A673 (cell line): ENCODE measurements at regions not wholly inside any gene's neighbourhood (a gene's known extent, or its start where the extent isn't known, plus 50 kb on each side); places are given as distances from the start of the nearest gene placed in this dataset.

Source experiments
- BruUV-seq: library from RNA; stranded (reverse); fragments of 400-500 nt; replicated peaks from 2 replicates; lab custom pipeline; 2021; lab: Mats Ljungman, UMichigan
- CTCF ChIA-PET: fragments of 300-600 bp; sonication (Branson Sonifier 250); formaldehyde crosslinking; loops from one replicate; lab custom pipeline; 2022; ENCODE audit warnings: antibody characterized with exemption; lab: Charles Lee
- POLR2A ChIA-PET: fragments of 300-600 bp; sonication (Branson Sonifier 250); formaldehyde crosslinking; loops from one replicate; lab custom pipeline; 2022; ENCODE audit warnings: antibody characterized with exemption; ENCODE audit not compliant: low non-redundant PET; lab: Charles Lee
- DNase-seq: peaks from one replicate; pipeline ENCODE4 v3.0.0-alpha.2; 2015; ENCODE audit warnings: low spot score
- H3K27ac ChIP-seq: fragments of 200-600 bp; sonication (generic); 2 replicates; pipeline ENCODE4 v1.5.1; 2016; ENCODE audit warnings: mixed run types, low read depth, mild to moderate bottlenecking, mixed read lengths, antibody characterized with exemption, low read length; ENCODE audit not compliant: poor library complexity, severe bottlenecking
- H3K27me3 ChIP-seq: fragments of 200-600 bp; sonication (generic); replicated peaks from 2 replicates; pipeline ENCODE4 v1.6.1; 2017; ENCODE audit warnings: mixed run types, low read depth, mild to moderate bottlenecking, mixed read lengths, antibody characterized with exemption, low read length; ENCODE audit not compliant: insufficient read depth, poor library complexity
- H3K36me3 ChIP-seq: fragments of 200-600 bp; sonication (generic); 2 replicates; pipeline ENCODE4 v1.6.1; 2016; ENCODE audit warnings: mixed run types, mild to moderate bottlenecking, mixed read lengths, antibody characterized with exemption, low read length; ENCODE audit not compliant: insufficient read depth, poor library complexity, severe bottlenecking
- H3K4me1 ChIP-seq: fragments of 200-600 bp; sonication (generic); 2 replicates; pipeline ENCODE4 v1.6.1; 2017; ENCODE audit warnings: mixed run types, mild to moderate bottlenecking, mixed read lengths, antibody characterized with exemption, low read length; ENCODE audit not compliant: insufficient read depth, poor library complexity, severe bottlenecking
- H3K4me3 ChIP-seq: fragments of 200-600 bp; sonication (generic); 2 replicates; pipeline ENCODE4 v1.5.1; 2016; ENCODE audit warnings: low read depth, mixed run types, mild to moderate bottlenecking, mixed read lengths, low read length; ENCODE audit not compliant: poor library complexity, severe bottlenecking
- H3K9me3 ChIP-seq: fragments of 200-600 bp; sonication (generic); 2 replicates; pipeline ENCODE4 v1.6.1; 2016; ENCODE audit warnings: mixed run types, low read depth, mild to moderate bottlenecking, mixed read lengths, antibody characterized with exemption, low read length; ENCODE audit not compliant: poor library complexity, severe bottlenecking
- CTCF ChIP-seq: fragments of 300-800, 200-600 bp; sonication (generic); conservative IDR thresholded peaks from 2 replicates; pipeline ENCODE4 v1.5.1; 2017; ENCODE audit warnings: low read depth, mild to moderate bottlenecking, antibody characterized with exemption, low read length, moderate library complexity, mixed read lengths
- EZH2 ChIP-seq: fragments of 200-600 bp; sonication (generic); IDR thresholded peaks from 2 replicates; pipeline ENCODE4 v1.6.1; 2017; ENCODE audit warnings: borderline replicate concordance, low read depth, mild to moderate bottlenecking, mixed read lengths, antibody characterized with exemption, low read length; ENCODE audit not compliant: poor library complexity, severe bottlenecking
- intact Hi-C: fragments of 100-400 bp; cut with micrococcal nuclease; formaldehyde crosslinking; loops from one replicate; pipeline ENCODE4 v1.10.0; 2022; ENCODE audit not compliant: unreplicated experiment

- no TSS peak for BruUV-seq
- H3K27me3 ChIP-seq: peaks cover 97% of the 10 kb centered on the region
- no peak overlapping the region for H3K27ac ChIP-seq
- CTCF ChIA-PET: no interaction called here
- no peaks in the 10 kb centered on the region for H3K36me3 ChIP-seq
- H3K9me3 ChIP-seq: no peaks in the 10 kb centered on the region
- no peak overlapping the region for H3K4me3 ChIP-seq
- DNase-seq: no peak
- TF ChIP-seq EZH2: no peak
- no peak for TF ChIP-seq CTCF
- H3K4me1 ChIP-seq: no peaks in the 10 kb centered on the region
- POLR2A ChIA-PET: no interaction called here
- intact Hi-C loops: no loop called here
Observed at GRCh38 chr18:27771571-27771970, 405.4 kb downstream of the CDH2 start.

- CTCF ChIA-PET: no interaction called here
- intact Hi-C loops: no loop called here
- no peak overlapping the region for H3K27ac ChIP-seq
- H3K4me3 ChIP-seq: no peak overlapping the region
- POLR2A ChIA-PET: no interaction called here
- H3K36me3 ChIP-seq: no peaks in the 10 kb centered on the region
- H3K27me3 ChIP-seq: peaks cover 96% of the 10 kb centered on the region
- DNase-seq: peak; percentile 7
- no peaks in the 10 kb centered on the region for H3K9me3 ChIP-seq
- no peaks in the 10 kb centered on the region for H3K4me1 ChIP-seq
- TF ChIP-seq EZH2 (no peak), CTCF (no peak)
- no TSS peak for BruUV-seq
Observed at GRCh38 chr18:27769152-27769551, 407.8 kb downstream of the CDH2 start.

- Histone ChIP-seq H3K4me1 (no peaks in the 10 kb centered on the region), H3K27me3 (peaks cover 68% of the 10 kb centered on the region), H3K27ac (no peak overlapping the region), H3K9me3 (no peaks in the 10 kb centered on the region), H3K36me3 (no peaks in the 10 kb centered on the region), H3K4me3 (no peak overlapping the region)
- DNase-seq: no peak
- TF ChIP-seq CTCF (no peak), EZH2 (no peak)
- CTCF ChIA-PET: interaction anchor here (0.5 kb wide), 1 partner anchor 12 kb away, joined by 3 read pairs; no protein-coding TSS in a partner anchor
- POLR2A ChIA-PET: interaction anchor here (0.6 kb wide), 1 partner anchor 92 kb away, joined by 5 read pairs; no protein-coding TSS in a partner anchor
- intact Hi-C loops: no loop called here
- no TSS peak for BruUV-seq
Observed at GRCh38 chr18:27763936-27764335, 413.0 kb downstream of the CDH2 start.
